ENCODE measurements at regions not wholly inside any gene's neighbourhood (a gene's known extent, or its start where the extent isn't known, plus 50 kb on each side); places are given as distances from the start of the nearest gene placed in this dataset.
"Not testable (repeated sequence)": the region's sequence is repeated elsewhere in the genome, so short reads cannot be mapped to it uniquely, and the experiment has no call there.

- Mint-ChIP-seq H3K4me3 (no peak overlapping the region), H3K27ac (no peak overlapping the region), H3K27me3 (no peaks in the 10 kb centered on the region), H3K4me1 (no peaks in the 10 kb centered on the region), H3K36me3 (no peaks in the 10 kb centered on the region), H3K9me3 (peaks cover 0 to 3% (median 1%) of the 10 kb centered on the region in 5 donors)
- CTCF ChIA-PET, result no interaction called here
- no peak overlapping the region for H3K4me3 ChIP-seq (ENCODE audit: low read length)
- no peaks in the 10 kb centered on the region for H3K27me3 ChIP-seq (ENCODE audit: insufficient read depth, low read length, poor library complexity, severe bottlenecking)
- H3K9me3 ChIP-seq (ENCODE audit: low read length), result no peaks in the 10 kb centered on the region
- POLR2A ChIA-PET, result no interaction called here
- no peak for DNase-seq
- no peak overlapping the region for H3K27ac ChIP-seq (ENCODE audit: low read depth, low read length)
- no peaks in the 10 kb centered on the region for H3K36me3 ChIP-seq (ENCODE audit: insufficient read depth, low read length)
- H3K4me1 ChIP-seq (ENCODE audit: insufficient read depth, low read length), result no peaks in the 10 kb centered on the region
Measured at GRCh38 chr20:54822386-54822785, 347.0 kb downstream of the DOK5 start.

GRCh38 chr20:54820392-54820791 lies 345.0 kb downstream of the DOK5 start:
- POLR2A ChIA-PET, result no interaction called here
- no peaks in the 10 kb centered on the region for H3K27me3 ChIP-seq (ENCODE audit: insufficient read depth, low read length, poor library complexity, severe bottlenecking)
- H3K4me3 ChIP-seq (ENCODE audit: low read length), result no peak overlapping the region
- Mint-ChIP-seq H3K27me3 (no peaks in the 10 kb centered on the region), H3K4me3 (no peak overlapping the region), H3K36me3 (no peaks in the 10 kb centered on the region), H3K27ac (no peak overlapping the region), H3K9me3 (peaks cover 0 to 3% (median 1%) of the 10 kb centered on the region in 5 donors), H3K4me1 (no peaks in the 10 kb centered on the region)
- H3K36me3 ChIP-seq (ENCODE audit: insufficient read depth, low read length), result no peaks in the 10 kb centered on the region
- DNase-seq, result no peak
- H3K9me3 ChIP-seq (ENCODE audit: low read length), result no peaks in the 10 kb centered on the region
- no peak overlapping the region for H3K27ac ChIP-seq (ENCODE audit: low read depth, low read length)
- CTCF ChIA-PET, result no interaction called here
- H3K4me1 ChIP-seq (ENCODE audit: insufficient read depth, low read length), result no peaks in the 10 kb centered on the region

GRCh38 chr20:54806462-54806861 lies 331.1 kb downstream of the DOK5 start:
- ChIA-PET CTCF (no interaction called here), POLR2A (no interaction called here)
- Mint-ChIP-seq H3K27me3 (peaks cover 0 to 2% of the 10 kb centered on the region in 2 donors), H3K4me1 (no peaks in the 10 kb centered on the region), H3K36me3 (no peaks in the 10 kb centered on the region), H3K9me3 (no peaks in the 10 kb centered on the region), H3K27ac (peak overlapping the region in 1 of 8 donors; percentile 42), H3K4me3 (no peak overlapping the region)
- H3K36me3 ChIP-seq (ENCODE audit: insufficient read depth, low read length), result no peaks in the 10 kb centered on the region
- H3K27me3 ChIP-seq (ENCODE audit: insufficient read depth, low read length, poor library complexity, severe bottlenecking), result no peaks in the 10 kb centered on the region
- no peak overlapping the region for H3K27ac ChIP-seq (ENCODE audit: low read depth, low read length)
- no peak overlapping the region for H3K4me3 ChIP-seq (ENCODE audit: low read length)
- no peak for DNase-seq
- no peaks in the 10 kb centered on the region for H3K9me3 ChIP-seq (ENCODE audit: low read length)
- H3K4me1 ChIP-seq (ENCODE audit: insufficient read depth, low read length), result no peaks in the 10 kb centered on the region

GRCh38 chr20:54794874-54795273 lies 319.5 kb downstream of the DOK5 start:
- Mint-ChIP-seq H3K4me1 (no peaks in the 10 kb centered on the region), H3K27me3 (no peaks in the 10 kb centered on the region), H3K9me3 (peaks cover 0 to 18% (median 4%) of the 10 kb centered on the region in 5 donors), H3K4me3 (no peak overlapping the region), H3K27ac (no peak overlapping the region), H3K36me3 (no peaks in the 10 kb centered on the region)
- Histone ChIP-seq H3K4me1 (ENCODE audit: insufficient read depth, low read length) (no peaks in the 10 kb centered on the region), H3K9me3 (ENCODE audit: low read length) (no peaks in the 10 kb centered on the region), H3K36me3 (ENCODE audit: insufficient read depth, low read length) (no peaks in the 10 kb centered on the region), H3K4me3 (ENCODE audit: low read length) (no peak overlapping the region), H3K27me3 (ENCODE audit: insufficient read depth, low read length, poor library complexity, severe bottlenecking) (no peaks in the 10 kb centered on the region), H3K27ac (ENCODE audit: low read depth, low read length) (no peak overlapping the region)
- ChIA-PET CTCF (no interaction called here), POLR2A (no interaction called here)
- no peak for DNase-seq

GRCh38 chr20:54794110-54794509 lies 318.7 kb downstream of the DOK5 start:
- no peaks in the 10 kb centered on the region for H3K36me3 ChIP-seq (ENCODE audit: insufficient read depth, low read length)
- CTCF ChIA-PET, result no interaction called here
- no peak overlapping the region for H3K4me3 ChIP-seq (ENCODE audit: low read length)
- POLR2A ChIA-PET, result no interaction called here
- H3K27ac ChIP-seq (ENCODE audit: low read depth, low read length), result no peak overlapping the region
- DNase-seq, result no peak
- Mint-ChIP-seq H3K4me1 (no peaks in the 10 kb centered on the region), H3K27ac (no peak overlapping the region), H3K27me3 (no peaks in the 10 kb centered on the region), H3K4me3 (no peak overlapping the region), H3K9me3 (peaks cover 0 to 24% (median 6%) of the 10 kb centered on the region in 5 donors), H3K36me3 (no peaks in the 10 kb centered on the region)
- H3K27me3 ChIP-seq (ENCODE audit: insufficient read depth, low read length, poor library complexity, severe bottlenecking), result no peaks in the 10 kb centered on the region
- no peaks in the 10 kb centered on the region for H3K9me3 ChIP-seq (ENCODE audit: low read length)
- H3K4me1 ChIP-seq (ENCODE audit: insufficient read depth, low read length), result no peaks in the 10 kb centered on the region

- H3K27ac ChIP-seq (ENCODE audit: low read depth, low read length), result no peak overlapping the region
- H3K36me3 ChIP-seq (ENCODE audit: insufficient read depth, low read length), result no peaks in the 10 kb centered on the region
- no peaks in the 10 kb centered on the region for H3K27me3 ChIP-seq (ENCODE audit: insufficient read depth, low read length, poor library complexity, severe bottlenecking)
- H3K4me3 ChIP-seq (ENCODE audit: low read length), result no peak overlapping the region
- CTCF ChIA-PET, result no interaction called here
- Mint-ChIP-seq H3K4me3 (peak overlapping the region in 1 of 7 donors; percentile 23), H3K27me3 (no peaks in the 10 kb centered on the region), H3K27ac (no peak overlapping the region), H3K9me3 (peaks cover under 1 to 28% (median 10%) of the 10 kb centered on the region in 5 donors), H3K36me3 (no peaks in the 10 kb centered on the region), H3K4me1 (no peaks in the 10 kb centered on the region)
- H3K9me3 ChIP-seq (ENCODE audit: low read length), result no peaks in the 10 kb centered on the region
- no peaks in the 10 kb centered on the region for H3K4me1 ChIP-seq (ENCODE audit: insufficient read depth, low read length)
- no peak for DNase-seq
- POLR2A ChIA-PET, result no interaction called here
Measured at GRCh38 chr20:54793291-54793992, 318.0 kb downstream of the DOK5 start.

GRCh38 chr20:54792688-54793087 lies 317.3 kb downstream of the DOK5 start:
- Mint-ChIP-seq H3K4me3 (no peak overlapping the region), H3K36me3 (no peaks in the 10 kb centered on the region), H3K9me3 (peaks cover 3 to 28% (median 12%) of the 10 kb centered on the region in 5 donors), H3K27ac (no peak overlapping the region), H3K4me1 (no peaks in the 10 kb centered on the region), H3K27me3 (no peaks in the 10 kb centered on the region)
- Histone ChIP-seq H3K36me3 (ENCODE audit: insufficient read depth, low read length) (no peaks in the 10 kb centered on the region), H3K27ac (ENCODE audit: low read depth, low read length) (no peak overlapping the region), H3K4me3 (ENCODE audit: low read length) (no peak overlapping the region), H3K4me1 (ENCODE audit: insufficient read depth, low read length) (no peaks in the 10 kb centered on the region), H3K27me3 (ENCODE audit: insufficient read depth, low read length, poor library complexity, severe bottlenecking) (no peaks in the 10 kb centered on the region), H3K9me3 (ENCODE audit: low read length) (no peaks in the 10 kb centered on the region)
- CTCF ChIA-PET, result no interaction called here
- POLR2A ChIA-PET, result no interaction called here
- no peak for DNase-seq

GRCh38 chr20:54788260-54788659 lies 312.9 kb downstream of the DOK5 start:
- H3K27me3 Mint-ChIP-seq; POLR2A ChIA-PET; H3K4me1 Mint-ChIP-seq; H3K4me3 Mint-ChIP-seq; H3K4me1 ChIP-seq (ENCODE audit: insufficient read depth, low read length); H3K4me3 ChIP-seq (ENCODE audit: low read length); CTCF ChIA-PET; H3K27me3 ChIP-seq (ENCODE audit: insufficient read depth, low read length, poor library complexity, severe bottlenecking); H3K36me3 ChIP-seq (ENCODE audit: insufficient read depth, low read length); DNase-seq; H3K36me3 Mint-ChIP-seq; H3K27ac ChIP-seq (ENCODE audit: low read depth, low read length); H3K9me3 ChIP-seq (ENCODE audit: low read length); H3K27ac Mint-ChIP-seq: not testable (repeated sequence)
- H3K9me3 Mint-ChIP-seq, result peaks cover 2 to 21% (median 11%) of the 10 kb centered on the region in 5 donors

- POLR2A ChIA-PET; H3K9me3 Mint-ChIP-seq; H3K27ac ChIP-seq (ENCODE audit: low read depth, low read length); H3K36me3 ChIP-seq (ENCODE audit: insufficient read depth, low read length); H3K9me3 ChIP-seq (ENCODE audit: low read length); H3K27ac Mint-ChIP-seq; H3K4me1 ChIP-seq (ENCODE audit: insufficient read depth, low read length); H3K4me1 Mint-ChIP-seq; H3K27me3 Mint-ChIP-seq; H3K4me3 ChIP-seq (ENCODE audit: low read length); H3K36me3 Mint-ChIP-seq; CTCF ChIA-PET; H3K27me3 ChIP-seq (ENCODE audit: insufficient read depth, low read length, poor library complexity, severe bottlenecking); H3K4me3 Mint-ChIP-seq; DNase-seq: not testable (repeated sequence)
Measured at GRCh38 chr20:54782758-54783157, 307.4 kb downstream of the DOK5 start.

Measured in CD8-positive, alpha-beta memory T cell (primary cell).